Left ventricle myocardium inferior (tissue), 1 donor: ENCODE measurements at regions not wholly inside any gene's neighbourhood (a gene's known extent, or its start where the extent isn't known, plus 50 kb on each side); places are given as distances from the start of the nearest gene placed in this dataset.

ENCODE experiments used
- DNase-seq: peaks from one replicate; pipeline ENCODE4 v3.0.0-alpha.2; 2020
- H3K27ac ChIP-seq: fragments of 200-600 bp; replicated peaks from 2 replicates; pipeline ENCODE4 v1.8.0; 2021
- H3K27me3 ChIP-seq: fragments of 200-600 bp; 2 replicates; pipeline ENCODE4 v1.8.0; 2021; ENCODE audit warnings: low read depth
- H3K36me3 ChIP-seq: fragments of 200-600 bp; 2 replicates; pipeline ENCODE4 v1.8.0; 2021
- H3K4me1 ChIP-seq: fragments of 200-600 bp; 2 replicates; pipeline ENCODE4 v1.8.0; 2021
- H3K4me3 ChIP-seq: fragments of 200-600 bp; 2 replicates; pipeline ENCODE4 v1.8.0; 2021; ENCODE audit warnings: mild to moderate bottlenecking, moderate library complexity
- H3K9me3 ChIP-seq: fragments of 200-600 bp; replicated peaks from 2 replicates; pipeline ENCODE4 v1.8.0; 2021
- intact Hi-C: fragments of 100-400 bp; cut with micrococcal nuclease; formaldehyde crosslinking; loops from one replicate; pipeline ENCODE4 v1.11.0; 2022
- TF ChIP-seq, protein P1 (sequence below): fragments of 200-600 bp; IDR thresholded peaks from 2 replicates; pipeline ENCODE4 v1.8.0; 2021; ENCODE audit warnings: antibody characterized with exemption, mild to moderate bottlenecking, borderline replicate concordance
- donor health status: DM: no; HTN: yes; CAD: no; lungs with severe emphysema.

DNA sequence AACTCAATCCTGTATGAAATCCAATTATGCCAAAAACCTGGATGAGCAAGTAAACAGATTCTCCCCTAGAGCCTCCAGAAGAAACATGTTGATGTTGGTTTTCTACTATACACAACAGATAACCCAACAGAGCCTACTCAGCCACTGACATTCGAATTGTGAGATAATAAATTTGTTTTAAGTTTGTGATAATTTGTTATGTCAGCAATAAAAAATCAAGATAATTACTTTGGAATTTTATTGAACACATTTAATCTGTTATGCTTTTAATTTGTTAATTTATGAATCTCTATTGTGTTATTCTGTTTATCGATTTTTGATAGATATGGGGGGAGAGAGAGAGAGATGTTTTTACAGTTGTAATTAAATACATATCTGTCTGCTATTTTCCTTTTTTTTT is 1016.1 kb upstream of the PCDH7 start:
- intact Hi-C loops, result no loop called here
- TF ChIP-seq, protein P1, sequence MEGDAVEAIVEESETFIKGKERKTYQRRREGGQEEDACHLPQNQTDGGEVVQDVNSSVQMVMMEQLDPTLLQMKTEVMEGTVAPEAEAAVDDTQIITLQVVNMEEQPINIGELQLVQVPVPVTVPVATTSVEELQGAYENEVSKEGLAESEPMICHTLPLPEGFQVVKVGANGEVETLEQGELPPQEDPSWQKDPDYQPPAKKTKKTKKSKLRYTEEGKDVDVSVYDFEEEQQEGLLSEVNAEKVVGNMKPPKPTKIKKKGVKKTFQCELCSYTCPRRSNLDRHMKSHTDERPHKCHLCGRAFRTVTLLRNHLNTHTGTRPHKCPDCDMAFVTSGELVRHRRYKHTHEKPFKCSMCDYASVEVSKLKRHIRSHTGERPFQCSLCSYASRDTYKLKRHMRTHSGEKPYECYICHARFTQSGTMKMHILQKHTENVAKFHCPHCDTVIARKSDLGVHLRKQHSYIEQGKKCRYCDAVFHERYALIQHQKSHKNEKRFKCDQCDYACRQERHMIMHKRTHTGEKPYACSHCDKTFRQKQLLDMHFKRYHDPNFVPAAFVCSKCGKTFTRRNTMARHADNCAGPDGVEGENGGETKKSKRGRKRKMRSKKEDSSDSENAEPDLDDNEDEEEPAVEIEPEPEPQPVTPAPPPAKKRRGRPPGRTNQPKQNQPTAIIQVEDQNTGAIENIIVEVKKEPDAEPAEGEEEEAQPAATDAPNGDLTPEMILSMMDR, result no peak
- Histone ChIP-seq H3K36me3 (no peaks in the 10 kb centered on the region), H3K27ac (no peak overlapping the region), H3K9me3 (peaks cover 8% of the 10 kb centered on the region), H3K4me3 (no peak overlapping the region), H3K4me1 (no peaks in the 10 kb centered on the region), H3K27me3 (no peaks in the 10 kb centered on the region)
- no peak for DNase-seq

DNA sequence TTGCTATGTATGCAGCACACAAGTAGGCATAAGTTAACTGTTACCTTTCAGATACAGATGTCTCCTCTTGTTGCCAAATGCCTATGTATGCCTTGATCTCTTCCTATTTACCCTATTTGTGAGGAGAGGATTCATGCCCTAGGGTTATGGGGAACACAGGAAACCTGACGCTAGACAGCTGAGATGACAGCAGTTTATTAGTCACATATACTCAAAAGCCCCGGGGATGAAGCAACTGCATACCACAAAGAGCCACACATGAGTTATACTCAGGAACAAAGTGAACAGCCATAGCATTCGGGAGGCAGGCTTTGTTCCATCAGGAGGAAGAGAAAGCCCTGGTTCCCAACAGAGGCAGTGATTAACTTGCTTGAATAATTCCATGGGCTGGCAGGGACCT is 1011.7 kb upstream of the PCDH7 start:
- Histone ChIP-seq H3K4me1 (no peaks in the 10 kb centered on the region), H3K36me3 (no peaks in the 10 kb centered on the region), H3K9me3 (peaks cover 8% of the 10 kb centered on the region), H3K4me3 (no peak overlapping the region), H3K27me3 (no peaks in the 10 kb centered on the region), H3K27ac (no peak overlapping the region)
- TF ChIP-seq, protein P1, result no peak
- intact Hi-C loops, result no loop called here
- DNase-seq, result no peak

DNA sequence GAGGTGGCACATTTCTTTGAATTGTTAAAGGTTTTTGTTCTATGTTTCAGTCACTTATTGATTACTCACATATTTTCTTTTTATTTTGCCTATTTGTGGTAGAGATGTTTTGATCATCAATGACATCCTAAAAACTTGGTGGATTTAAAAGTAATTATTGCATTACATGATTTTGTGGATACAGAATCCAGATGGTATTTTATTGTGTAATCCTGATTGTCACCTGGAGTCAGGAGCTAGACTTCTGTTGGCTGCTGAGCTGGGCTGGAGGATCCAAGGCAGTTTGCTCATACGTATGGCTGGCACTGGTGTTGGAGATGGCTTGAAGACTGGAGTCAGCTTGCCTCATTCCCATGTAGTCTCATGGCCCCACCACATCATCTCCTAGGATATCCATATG is 1009.6 kb upstream of the PCDH7 start:
- TF ChIP-seq, protein P1, result no peak
- no peak for DNase-seq
- intact Hi-C loops, result no loop called here
- H3K27me3 ChIP-seq, result no peaks in the 10 kb centered on the region
- no peaks in the 10 kb centered on the region for H3K4me1 ChIP-seq
- peaks cover 8% of the 10 kb centered on the region for H3K9me3 ChIP-seq
- no peak overlapping the region for H3K27ac ChIP-seq
- no peak overlapping the region for H3K4me3 ChIP-seq
- H3K36me3 ChIP-seq, result no peaks in the 10 kb centered on the region

DNA sequence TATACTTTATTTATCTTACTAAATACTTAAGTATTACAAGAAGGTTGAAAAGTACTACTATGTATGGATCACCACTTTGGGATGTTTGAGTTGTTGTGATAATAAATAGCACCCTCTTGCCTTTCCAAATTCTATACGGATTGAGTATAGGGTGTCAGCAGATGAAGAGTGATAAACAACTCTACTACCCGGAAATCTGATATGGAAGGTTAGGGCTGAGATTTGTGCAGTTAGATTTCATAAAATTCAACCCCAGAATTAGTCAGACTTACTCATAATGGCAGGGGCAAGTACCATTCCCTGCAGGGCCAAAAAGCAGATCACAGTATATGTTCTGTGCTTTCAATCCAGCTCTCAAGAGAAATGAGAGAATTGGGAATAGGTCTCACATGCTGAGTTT is 1008.9 kb upstream of the PCDH7 start:
- Histone ChIP-seq H3K27me3 (no peaks in the 10 kb centered on the region), H3K9me3 (peaks cover 7% of the 10 kb centered on the region), H3K27ac (no peak overlapping the region), H3K4me1 (no peaks in the 10 kb centered on the region), H3K4me3 (no peak overlapping the region), H3K36me3 (no peaks in the 10 kb centered on the region)
- no peak for DNase-seq
- intact Hi-C loops, result no loop called here
- TF ChIP-seq, protein P1, result no peak

DNA sequence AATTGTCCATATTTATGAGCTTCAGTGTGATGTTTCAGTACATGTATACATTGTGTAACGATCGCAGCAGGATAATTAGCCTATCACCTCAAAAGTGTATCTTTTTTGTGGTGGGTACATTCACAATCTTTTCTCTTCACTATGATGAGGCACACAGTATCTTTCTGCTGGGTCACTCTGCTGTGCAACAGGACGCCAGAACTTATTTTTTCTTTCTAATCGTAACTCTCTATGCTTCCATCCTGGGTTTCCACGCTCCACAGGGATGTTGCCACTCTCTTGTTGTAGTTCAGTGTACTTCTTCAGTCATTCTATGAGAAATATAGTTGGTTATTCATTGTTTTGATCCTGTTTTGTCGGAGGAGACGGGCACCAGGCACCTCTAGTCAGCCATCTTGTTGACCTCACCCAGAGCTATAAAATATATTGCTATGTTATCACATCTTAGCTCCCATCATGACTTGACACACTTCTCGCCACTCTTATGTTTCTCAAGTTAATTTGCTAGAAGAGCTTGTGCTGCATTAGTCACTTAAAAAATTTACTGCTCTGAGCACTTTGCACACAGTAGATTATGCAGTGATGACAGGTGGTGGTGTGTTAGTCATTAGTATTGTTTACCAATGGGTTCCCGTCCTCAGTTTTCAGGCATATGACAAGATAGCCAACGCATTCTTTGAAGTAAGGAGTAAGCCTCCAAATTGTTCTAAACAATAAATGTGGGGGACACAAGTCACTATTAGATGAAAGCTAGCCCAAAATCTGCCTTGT is 1002.7 kb upstream of the PCDH7 start:
- Histone ChIP-seq H3K4me1 (no peaks in the 10 kb centered on the region), H3K9me3 (no peaks in the 10 kb centered on the region), H3K36me3 (no peaks in the 10 kb centered on the region), H3K27me3 (no peaks in the 10 kb centered on the region), H3K27ac (no peak overlapping the region), H3K4me3 (no peak overlapping the region)
- DNase-seq, result no peak
- intact Hi-C loops, result no loop called here
- TF ChIP-seq, protein P1, result no peak
